Activated CD4-positive, alpha-beta T cell treated with anti-CD3 and anti-CD28 coated beads for 48 hours (primary cell): ENCODE measurements at regions not wholly inside any gene's neighbourhood (a gene's known extent, or its start where the extent isn't known, plus 50 kb on each side); places are given as distances from the start of the nearest gene placed in this dataset.
A peak's percentile ranks its signal among the peaks of the same experiment; 100 is the strongest.
"Not testable (repeated sequence)": the region's sequence is repeated elsewhere in the genome, so short reads cannot be mapped to it uniquely, and the experiment has no call there.

Source experiments
- DNase-seq: peaks from one replicate; pipeline ENCODE4 v3.0.0-alpha.2; 2020

GRCh38 chr9:94033383-94033782 lies 50.9 kb upstream of the PTPDC1 start:
- no peak for DNase-seq

- no peak for DNase-seq
Observed at GRCh38 chr9:94031946-94032345, 52.3 kb upstream of the PTPDC1 start.

GRCh38 chr9:94031380-94031779 lies 52.9 kb upstream of the PTPDC1 start:
- DNase-seq = no peak

GRCh38 chr9:94030318-94031179 lies 53.7 kb upstream of the PTPDC1 start:
- peak; percentile 87 for DNase-seq

- no peak for DNase-seq
Observed at GRCh38 chr9:94029932-94030317, 54.3 kb upstream of the PTPDC1 start.

- no peak for DNase-seq
Observed at GRCh38 chr9:94026816-94027215, 57.4 kb upstream of the PTPDC1 start.

GRCh38 chr9:94022476-94022875 lies 61.8 kb upstream of the PTPDC1 start:
- not testable (repeated sequence) for DNase-seq

GRCh38 chr9:94020836-94021235 lies 63.4 kb upstream of the PTPDC1 start:
- DNase-seq = not testable (repeated sequence)

GRCh38 chr9:94018628-94019027 lies 63.5 kb upstream of the BARX1 start:
- DNase-seq = no peak

GRCh38 chr9:94017939-94018531 lies 62.9 kb upstream of the BARX1 start:
- DNase-seq = no peak

GRCh38 chr9:94016744-94017143 lies 61.6 kb upstream of the BARX1 start:
- DNase-seq = no peak

GRCh38 chr9:94014920-94015319 lies 59.8 kb upstream of the BARX1 start:
- no peak for DNase-seq

- no peak for DNase-seq
Observed at GRCh38 chr9:94014066-94014654, 59.0 kb upstream of the BARX1 start.

- DNase-seq = no peak
Observed at GRCh38 chr9:94010980-94011533, 55.9 kb upstream of the BARX1 start.

- DNase-seq = no peak
Observed at GRCh38 chr9:94005272-94005901, 50.2 kb upstream of the BARX1 start.
